H1 (cell line): ENCODE measurements at regions not wholly inside any gene's neighbourhood (a gene's known extent, or its start where the extent isn't known, plus 50 kb on each side); places are given as distances from the start of the nearest gene placed in this dataset.

Experiments
- JUND ChIP-seq: IDR thresholded peaks from 2 replicates; pipeline ENCODE4 v1.6.1; 2011; ENCODE audit warnings: mild to moderate bottlenecking, improper control_type of control experiment, low read length
- RXRA ChIP-seq: IDR thresholded peaks from 2 replicates; pipeline ENCODE4 v1.6.1; 2011; ENCODE audit warnings: low read depth, mild to moderate bottlenecking, low read length, moderate library complexity; ENCODE audit not compliant: insufficient read depth
- SIRT6 ChIP-seq: IDR thresholded peaks from one replicate; pipeline ENCODE4 v1.7.1; 2012; ENCODE audit warnings: low read length, inconsistent platforms

DNA sequence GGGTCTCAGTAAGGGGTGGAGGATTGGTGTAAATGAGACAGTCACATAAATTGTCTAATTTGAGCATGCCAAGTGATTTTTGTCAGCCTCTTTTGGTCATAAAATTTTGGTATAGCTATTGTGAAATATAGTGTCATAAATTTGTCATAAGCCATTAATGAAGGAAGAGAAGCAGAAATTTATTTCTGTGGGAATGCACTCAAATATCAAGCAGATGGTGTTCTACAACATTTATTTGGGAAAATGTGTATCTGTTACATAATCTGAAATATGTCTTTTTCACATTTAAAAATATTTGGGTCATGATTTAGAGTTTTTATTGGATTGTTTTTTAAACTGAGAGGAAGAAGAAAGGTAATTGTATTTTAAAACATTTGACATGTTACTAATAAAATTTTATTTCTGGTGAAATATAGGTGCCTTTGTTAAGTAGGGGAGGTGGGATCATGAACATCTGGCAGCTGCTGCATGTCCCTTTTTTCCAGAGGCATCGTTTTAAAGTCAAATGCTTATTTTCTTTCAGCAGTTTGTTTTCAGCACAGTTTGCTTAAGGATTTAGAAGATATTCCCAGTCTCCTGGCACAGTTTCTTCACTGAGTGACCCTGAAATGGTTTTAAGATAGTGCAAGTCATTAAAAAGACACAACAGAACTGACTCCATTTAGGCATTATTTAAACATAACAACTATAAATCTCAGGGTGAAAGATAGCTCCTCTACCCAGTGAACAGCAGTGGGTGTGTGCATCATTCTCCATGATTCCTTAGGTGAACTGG lies 371.7 kb downstream of the SNAPC1 start (continued):
- TF ChIP-seq JUND (no peak), RXRA (no peak), SIRT6 (no peak)
